ENCODE measurements at regions not wholly inside any gene's neighbourhood (a gene's known extent, or its start where the extent isn't known, plus 50 kb on each side); places are given as distances from the start of the nearest gene placed in this dataset.

DNA sequence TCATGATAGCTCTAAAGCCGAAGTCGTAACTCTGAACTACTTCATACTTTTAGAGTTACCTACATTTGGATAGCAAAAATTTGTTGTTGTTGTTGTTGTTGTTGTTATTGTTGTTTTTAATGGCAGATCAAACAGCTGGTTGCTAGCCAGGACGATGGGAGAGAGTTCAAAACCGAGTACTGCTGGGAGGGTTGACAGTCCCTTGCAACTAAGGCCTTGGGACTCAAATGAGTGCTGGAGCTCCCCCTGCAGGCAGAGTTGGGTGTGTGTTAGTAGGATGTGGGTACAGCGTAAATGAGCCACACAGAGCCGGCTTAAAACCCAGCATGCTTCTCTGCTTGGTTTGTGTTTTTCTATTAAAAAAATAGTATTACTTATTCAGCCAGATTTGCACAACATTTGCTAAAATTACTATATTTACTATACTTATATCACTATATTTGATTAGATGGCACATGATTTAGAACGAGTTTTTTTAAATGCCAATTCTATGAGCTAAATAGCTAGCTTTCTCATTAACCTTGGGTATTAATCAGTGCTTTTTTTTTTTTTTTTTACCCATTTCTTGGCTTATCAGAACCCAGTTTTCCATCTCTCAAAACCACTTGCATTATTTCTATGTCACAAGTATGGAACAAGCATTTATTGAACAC lies 129.2 kb upstream of the SYT6 start:
- no peaks in the 10 kb centered on the region for H3K9me3 Mint-ChIP-seq
- no peak overlapping the region for H3K4me3 Mint-ChIP-seq
- H3K4me3 ChIP-seq (ENCODE audit: low read depth, low read length): no peak overlapping the region
- no peak overlapping the region for H3K27ac ChIP-seq (ENCODE audit: insufficient read depth, low read length, poor library complexity, severe bottlenecking)
- peaks cover 3% of the 10 kb centered on the region for H3K4me1 ChIP-seq (ENCODE audit: control insufficient read depth, insufficient read depth, low read length, poor library complexity, severe bottlenecking)
- ATAC-seq (ENCODE audit: low read depth in 2 of 2): peak; percentile 90 to 96
- no peaks in the 10 kb centered on the region for H3K9me3 ChIP-seq (ENCODE audit: control insufficient read depth in 2 of 2, low read length in 2 of 2)
- peaks cover 5% of the 10 kb centered on the region for H3K27me3 Mint-ChIP-seq
- no peaks in the 10 kb centered on the region for H3K36me3 ChIP-seq (ENCODE audit: control insufficient read depth, insufficient read depth, low read length)
- H3K27me3 ChIP-seq (ENCODE audit: control insufficient read depth, insufficient read depth, low read length): peaks cover 2% of the 10 kb centered on the region
- H3K4me1 Mint-ChIP-seq: peaks cover 0 to 2% (median 0%) of the 10 kb centered on the region in 4 donors
- no peaks in the 10 kb centered on the region for H3K36me3 Mint-ChIP-seq
- DNase-seq: peak; percentile 65 to 88 (median 79)
- H3K27ac Mint-ChIP-seq: no peak overlapping the region

DNA sequence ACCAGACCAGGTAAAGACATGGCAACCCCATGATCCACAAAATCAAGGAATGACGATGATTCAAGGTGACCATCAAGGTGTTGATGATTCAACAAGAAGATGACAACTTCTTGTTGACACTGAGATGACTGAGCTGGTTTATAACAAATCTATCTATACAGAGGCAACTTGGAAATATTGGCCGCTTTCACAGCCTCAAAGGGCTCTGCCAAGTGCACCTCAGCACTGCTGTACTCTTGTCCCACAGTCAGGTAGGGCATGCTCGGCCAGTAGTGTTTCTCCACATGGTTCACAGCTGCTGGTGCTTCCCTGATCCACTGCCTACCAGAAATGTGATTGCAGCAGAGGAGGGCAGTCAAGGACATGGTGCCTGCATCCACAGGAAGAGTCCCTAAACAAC lies 125.2 kb upstream of the SYT6 start:
- no peaks in the 10 kb centered on the region for H3K9me3 Mint-ChIP-seq
- no peak for DNase-seq
- Histone ChIP-seq H3K4me3 (ENCODE audit: low read depth, low read length) (no peak overlapping the region), H3K36me3 (ENCODE audit: control insufficient read depth, insufficient read depth, low read length) (no peaks in the 10 kb centered on the region), H3K27me3 (ENCODE audit: control insufficient read depth, insufficient read depth, low read length) (peaks cover 11% of the 10 kb centered on the region), H3K27ac (ENCODE audit: insufficient read depth, low read length, poor library complexity, severe bottlenecking) (no peak overlapping the region), H3K4me1 (ENCODE audit: control insufficient read depth, insufficient read depth, low read length, poor library complexity, severe bottlenecking) (peaks cover 3% of the 10 kb centered on the region), H3K9me3 (ENCODE audit: control insufficient read depth in 2 of 2, low read length in 2 of 2) (no peaks in the 10 kb centered on the region)
- no peak overlapping the region for H3K4me3 Mint-ChIP-seq
- ATAC-seq (ENCODE audit: low read depth in 2 of 2): no peak
- no peak overlapping the region for H3K27ac Mint-ChIP-seq
- peaks cover 0 to 2% (median 0%) of the 10 kb centered on the region in 4 donors for H3K4me1 Mint-ChIP-seq
- H3K27me3 Mint-ChIP-seq: peaks cover 9% of the 10 kb centered on the region
- no peaks in the 10 kb centered on the region for H3K36me3 Mint-ChIP-seq

DNA sequence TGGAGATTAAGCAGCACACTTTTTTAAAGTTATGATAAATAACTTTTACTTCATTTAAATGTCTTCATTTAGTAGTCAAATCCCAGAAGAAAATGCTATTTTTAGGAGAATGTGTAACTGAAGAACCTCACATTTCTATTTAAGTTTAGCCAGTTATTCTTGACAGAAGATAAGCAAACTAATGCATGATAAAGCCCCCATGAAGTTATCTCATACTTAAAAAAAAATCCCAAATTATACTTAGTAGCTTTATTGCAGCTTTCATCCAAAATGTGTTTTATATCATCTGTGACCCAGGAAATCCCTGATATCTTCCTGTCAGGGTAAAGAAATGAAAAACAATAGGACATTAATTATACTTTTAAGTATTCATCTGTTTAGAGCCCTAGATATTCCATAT lies 124.8 kb upstream of the SYT6 start:
- peaks cover 11% of the 10 kb centered on the region for H3K27me3 ChIP-seq (ENCODE audit: control insufficient read depth, insufficient read depth, low read length)
- H3K4me3 ChIP-seq (ENCODE audit: low read depth, low read length): no peak overlapping the region
- no peak overlapping the region for H3K27ac Mint-ChIP-seq
- peaks cover 9% of the 10 kb centered on the region for H3K27me3 Mint-ChIP-seq
- H3K9me3 ChIP-seq (ENCODE audit: control insufficient read depth in 2 of 2, low read length in 2 of 2): no peaks in the 10 kb centered on the region
- peaks cover 0 to 2% (median 0%) of the 10 kb centered on the region in 4 donors for H3K4me1 Mint-ChIP-seq
- no peaks in the 10 kb centered on the region for H3K36me3 Mint-ChIP-seq
- H3K36me3 ChIP-seq (ENCODE audit: control insufficient read depth, insufficient read depth, low read length): no peaks in the 10 kb centered on the region
- no peak overlapping the region for H3K4me3 Mint-ChIP-seq
- no peaks in the 10 kb centered on the region for H3K9me3 Mint-ChIP-seq
- peaks cover 3% of the 10 kb centered on the region for H3K4me1 ChIP-seq (ENCODE audit: control insufficient read depth, insufficient read depth, low read length, poor library complexity, severe bottlenecking)
- no peak for ATAC-seq (ENCODE audit: low read depth in 2 of 2)
- DNase-seq: no peak
- no peak overlapping the region for H3K27ac ChIP-seq (ENCODE audit: insufficient read depth, low read length, poor library complexity, severe bottlenecking)

DNA sequence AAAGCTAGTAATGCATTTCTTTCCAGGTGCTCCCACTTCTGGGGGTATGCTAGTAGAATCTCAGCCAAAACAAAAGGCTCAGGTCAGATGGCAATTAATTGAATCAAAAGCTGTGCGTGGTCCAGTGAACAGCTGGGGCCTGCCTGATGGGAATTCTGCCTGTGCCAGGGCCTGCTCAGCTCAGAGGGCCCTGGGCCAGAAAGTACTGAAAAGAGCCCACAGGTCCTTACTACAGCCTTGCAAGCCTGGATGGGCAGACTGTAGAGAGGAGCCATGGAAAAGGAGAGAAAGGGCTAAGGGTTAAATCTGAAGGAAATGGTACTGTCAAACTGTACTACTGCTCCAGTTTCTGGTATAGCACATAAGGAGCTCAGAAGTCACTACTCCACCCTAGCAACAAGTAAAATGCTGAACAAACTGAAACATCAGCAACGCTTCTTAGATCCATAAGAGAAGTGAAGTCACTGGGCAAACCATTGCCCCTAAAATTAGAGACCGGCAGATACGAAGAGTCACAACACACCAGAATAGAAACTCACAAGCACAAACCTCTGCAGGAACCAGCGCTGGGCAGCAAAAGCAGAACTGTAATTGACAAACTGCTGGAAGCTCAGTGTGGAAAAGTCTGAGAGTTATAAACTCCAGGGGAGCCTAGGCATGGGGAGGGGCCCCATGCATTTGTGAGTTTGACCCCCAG lies 121.1 kb upstream of the SYT6 start:
- H3K27ac ChIP-seq (ENCODE audit: insufficient read depth, low read length, poor library complexity, severe bottlenecking): no peak overlapping the region
- Mint-ChIP-seq H3K4me3 (no peak overlapping the region), H3K27ac (no peak overlapping the region), H3K9me3 (no peaks in the 10 kb centered on the region), H3K4me1 (no peaks in the 10 kb centered on the region), H3K27me3 (peaks cover 18% of the 10 kb centered on the region), H3K36me3 (no peaks in the 10 kb centered on the region)
- no peaks in the 10 kb centered on the region for H3K9me3 ChIP-seq (ENCODE audit: control insufficient read depth in 2 of 2, low read length in 2 of 2)
- H3K27me3 ChIP-seq (ENCODE audit: control insufficient read depth, insufficient read depth, low read length): peaks cover 14% of the 10 kb centered on the region
- ATAC-seq (ENCODE audit: low read depth in 2 of 2) (no peak), DNase-seq (no peak)
- H3K4me1 ChIP-seq (ENCODE audit: control insufficient read depth, insufficient read depth, low read length, poor library complexity, severe bottlenecking): no peaks in the 10 kb centered on the region
- H3K4me3 ChIP-seq (ENCODE audit: low read depth, low read length): no peak overlapping the region
- no peaks in the 10 kb centered on the region for H3K36me3 ChIP-seq (ENCODE audit: control insufficient read depth, insufficient read depth, low read length)

DNA sequence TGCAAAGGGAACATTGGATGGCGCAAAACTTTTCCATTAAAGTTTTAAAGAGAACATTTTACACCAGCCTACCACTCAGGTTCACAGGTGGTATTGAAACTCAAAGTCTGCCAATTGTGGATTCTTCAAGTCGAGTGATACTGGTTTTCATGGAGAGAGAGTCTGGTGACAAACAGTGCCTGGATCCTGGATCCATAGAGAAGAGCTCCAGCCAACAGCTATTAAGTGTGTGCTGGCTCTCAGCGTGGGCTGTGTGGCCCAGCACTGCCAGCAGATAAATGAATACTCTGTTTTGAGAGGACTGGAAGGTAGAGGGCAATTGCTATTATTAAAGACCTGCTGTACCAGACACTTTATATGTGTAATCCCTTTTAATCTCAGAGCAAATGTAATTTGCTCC lies 118.9 kb upstream of the SYT6 start:
- Mint-ChIP-seq H3K36me3 (no peaks in the 10 kb centered on the region), H3K4me3 (no peak overlapping the region), H3K27ac (no peak overlapping the region), H3K4me1 (no peaks in the 10 kb centered on the region), H3K27me3 (peaks cover 25% of the 10 kb centered on the region), H3K9me3 (peaks cover 0 to 2% (median 0%) of the 10 kb centered on the region in 7 donors)
- H3K4me1 ChIP-seq (ENCODE audit: control insufficient read depth, insufficient read depth, low read length, poor library complexity, severe bottlenecking): no peaks in the 10 kb centered on the region
- no peaks in the 10 kb centered on the region for H3K9me3 ChIP-seq (ENCODE audit: control insufficient read depth in 2 of 2, low read length in 2 of 2)
- no peaks in the 10 kb centered on the region for H3K36me3 ChIP-seq (ENCODE audit: control insufficient read depth, insufficient read depth, low read length)
- H3K4me3 ChIP-seq (ENCODE audit: low read depth, low read length): no peak overlapping the region
- ATAC-seq (ENCODE audit: low read depth in 2 of 2): no peak
- DNase-seq: no peak
- H3K27me3 ChIP-seq (ENCODE audit: control insufficient read depth, insufficient read depth, low read length): peaks cover 12% of the 10 kb centered on the region
- H3K27ac ChIP-seq (ENCODE audit: insufficient read depth, low read length, poor library complexity, severe bottlenecking): no peak overlapping the region

DNA sequence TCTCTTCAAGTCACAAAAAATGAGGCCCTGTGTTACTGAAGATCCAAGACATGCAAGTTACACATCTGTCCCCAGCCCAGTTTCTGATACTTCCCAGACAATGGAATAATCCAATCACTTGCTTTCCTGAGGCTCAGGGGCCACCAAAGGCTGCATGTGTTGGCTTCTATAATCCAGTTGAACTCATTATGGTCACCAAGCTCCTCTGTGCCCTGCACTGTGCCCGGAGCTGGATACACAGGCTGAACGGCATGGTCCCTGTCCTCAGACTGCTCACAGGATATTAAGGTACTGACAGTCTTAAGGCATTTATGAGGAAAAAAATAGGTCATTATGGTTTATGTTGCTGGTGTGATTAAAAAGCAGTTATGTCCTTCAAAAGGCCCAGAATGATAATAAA lies 117.0 kb upstream of the SYT6 start:
- H3K4me1 ChIP-seq (ENCODE audit: control insufficient read depth, insufficient read depth, low read length, poor library complexity, severe bottlenecking): no peaks in the 10 kb centered on the region
- Mint-ChIP-seq H3K36me3 (no peaks in the 10 kb centered on the region), H3K27ac (no peak overlapping the region), H3K9me3 (peaks cover 0 to 2% (median 0%) of the 10 kb centered on the region in 7 donors), H3K4me1 (no peaks in the 10 kb centered on the region), H3K4me3 (no peak overlapping the region), H3K27me3 (peaks cover 27% of the 10 kb centered on the region)
- no peaks in the 10 kb centered on the region for H3K9me3 ChIP-seq (ENCODE audit: control insufficient read depth in 2 of 2, low read length in 2 of 2)
- H3K4me3 ChIP-seq (ENCODE audit: low read depth, low read length): no peak overlapping the region
- no peak for DNase-seq
- H3K27ac ChIP-seq (ENCODE audit: insufficient read depth, low read length, poor library complexity, severe bottlenecking): no peak overlapping the region
- no peaks in the 10 kb centered on the region for H3K36me3 ChIP-seq (ENCODE audit: control insufficient read depth, insufficient read depth, low read length)
- H3K27me3 ChIP-seq (ENCODE audit: control insufficient read depth, insufficient read depth, low read length): peaks cover 12% of the 10 kb centered on the region
- no peak for ATAC-seq (ENCODE audit: low read depth in 2 of 2)

DNA sequence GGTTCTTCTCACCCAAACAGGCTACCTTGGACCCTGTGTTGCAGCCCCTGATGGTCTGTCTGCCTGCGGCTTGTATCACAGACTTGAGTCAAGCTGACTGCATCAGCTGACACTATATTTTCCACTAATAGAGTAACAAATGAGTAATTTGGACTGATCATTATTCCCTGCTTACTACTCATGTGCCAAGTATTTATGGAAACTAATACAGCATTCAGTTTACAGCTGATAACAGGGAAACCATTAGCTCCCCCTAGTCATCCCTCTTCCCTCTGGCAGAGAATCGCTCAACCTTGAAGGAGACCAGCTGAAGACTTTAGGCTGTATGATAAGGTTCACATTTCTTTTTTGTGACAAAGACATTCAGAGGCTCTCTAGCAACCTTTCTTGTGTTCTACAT lies 116.6 kb upstream of the SYT6 start:
- H3K27me3 ChIP-seq (ENCODE audit: control insufficient read depth, insufficient read depth, low read length): peaks cover 9% of the 10 kb centered on the region
- no peak overlapping the region for H3K4me3 Mint-ChIP-seq
- no peak for DNase-seq
- H3K36me3 ChIP-seq (ENCODE audit: control insufficient read depth, insufficient read depth, low read length): no peaks in the 10 kb centered on the region
- peaks cover 0 to 5% (median 0%) of the 10 kb centered on the region in 7 donors for H3K9me3 Mint-ChIP-seq
- no peaks in the 10 kb centered on the region for H3K36me3 Mint-ChIP-seq
- H3K27ac Mint-ChIP-seq: no peak overlapping the region
- no peaks in the 10 kb centered on the region for H3K4me1 ChIP-seq (ENCODE audit: control insufficient read depth, insufficient read depth, low read length, poor library complexity, severe bottlenecking)
- no peaks in the 10 kb centered on the region for H3K9me3 ChIP-seq (ENCODE audit: control insufficient read depth in 2 of 2, low read length in 2 of 2)
- no peaks in the 10 kb centered on the region for H3K4me1 Mint-ChIP-seq
- H3K27me3 Mint-ChIP-seq: peaks cover 31% of the 10 kb centered on the region
- no peak overlapping the region for H3K4me3 ChIP-seq (ENCODE audit: low read depth, low read length)
- ATAC-seq (ENCODE audit: low read depth in 2 of 2): no peak
- H3K27ac ChIP-seq (ENCODE audit: insufficient read depth, low read length, poor library complexity, severe bottlenecking): no peak overlapping the region

DNA sequence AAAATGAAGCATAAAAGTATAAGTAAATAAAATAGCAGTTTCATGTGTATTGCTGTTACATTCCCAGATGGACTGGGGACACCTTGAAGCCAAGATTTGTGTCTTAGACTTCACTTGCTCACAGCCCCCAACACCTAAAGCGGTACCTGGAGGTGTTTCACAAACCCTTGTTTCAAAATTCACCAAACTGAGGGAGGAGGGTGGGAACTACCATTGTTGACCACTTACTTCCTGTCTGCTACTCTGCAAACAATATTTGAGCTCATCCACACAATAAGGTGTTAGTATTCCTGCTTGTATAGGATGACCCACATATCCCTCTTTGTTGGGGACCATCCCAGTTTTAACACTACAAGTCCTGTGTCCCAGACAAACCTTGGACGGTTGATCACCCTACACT lies 115.9 kb upstream of the SYT6 start:
- Mint-ChIP-seq H3K36me3 (no peaks in the 10 kb centered on the region), H3K27ac (no peak overlapping the region), H3K9me3 (peaks cover 0 to 5% (median 0%) of the 10 kb centered on the region in 7 donors), H3K4me1 (no peaks in the 10 kb centered on the region), H3K27me3 (peaks cover 33% of the 10 kb centered on the region), H3K4me3 (no peak overlapping the region)
- DNase-seq (no peak), ATAC-seq (ENCODE audit: low read depth in 2 of 2) (no peak)
- no peaks in the 10 kb centered on the region for H3K4me1 ChIP-seq (ENCODE audit: control insufficient read depth, insufficient read depth, low read length, poor library complexity, severe bottlenecking)
- no peaks in the 10 kb centered on the region for H3K36me3 ChIP-seq (ENCODE audit: control insufficient read depth, insufficient read depth, low read length)
- no peaks in the 10 kb centered on the region for H3K9me3 ChIP-seq (ENCODE audit: control insufficient read depth in 2 of 2, low read length in 2 of 2)
- H3K4me3 ChIP-seq (ENCODE audit: low read depth, low read length): no peak overlapping the region
- peaks cover 6% of the 10 kb centered on the region for H3K27me3 ChIP-seq (ENCODE audit: control insufficient read depth, insufficient read depth, low read length)
- H3K27ac ChIP-seq (ENCODE audit: insufficient read depth, low read length, poor library complexity, severe bottlenecking): no peak overlapping the region

Data from CD4-positive, CD25-positive, alpha-beta regulatory T cell (primary cell).